ENCODE measurements at regions not wholly inside any gene's neighbourhood (a gene's known extent, or its start where the extent isn't known, plus 50 kb on each side); places are given as distances from the start of the nearest gene placed in this dataset.
"Not testable (repeated sequence)": the region's sequence is repeated elsewhere in the genome, so short reads cannot be mapped to it uniquely, and the experiment has no call there.

DNA sequence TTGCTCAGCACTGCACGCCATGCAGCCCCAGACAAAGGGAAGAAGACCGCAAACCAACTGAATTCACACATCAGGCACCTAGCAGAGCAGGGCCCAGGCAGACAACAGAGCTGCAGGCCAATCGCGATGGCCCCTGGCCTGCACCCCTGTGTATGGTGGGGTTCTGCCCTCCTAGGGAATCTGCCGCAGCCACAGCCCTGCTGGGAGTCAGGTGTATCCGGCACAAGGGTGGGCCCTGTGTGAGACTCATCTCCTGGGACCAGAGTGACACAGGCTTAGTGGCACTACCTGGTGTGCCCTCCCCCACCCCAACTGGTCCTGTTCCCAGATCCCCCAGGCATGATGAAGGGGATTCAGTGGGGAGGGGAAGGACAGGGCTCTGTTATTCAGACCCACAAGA is 122.8 kb downstream of the ATPSCKMT start:
- no peak for DNase-seq

- peak; percentile 36 for DNase-seq
Observed at GRCh38 chr5:10125116-10125515, 124.6 kb downstream of the ATPSCKMT start.

GRCh38 chr5:10124287-10124686 is 125.4 kb downstream of the ATPSCKMT start:
- peak; percentile 77 for DNase-seq

DNA sequence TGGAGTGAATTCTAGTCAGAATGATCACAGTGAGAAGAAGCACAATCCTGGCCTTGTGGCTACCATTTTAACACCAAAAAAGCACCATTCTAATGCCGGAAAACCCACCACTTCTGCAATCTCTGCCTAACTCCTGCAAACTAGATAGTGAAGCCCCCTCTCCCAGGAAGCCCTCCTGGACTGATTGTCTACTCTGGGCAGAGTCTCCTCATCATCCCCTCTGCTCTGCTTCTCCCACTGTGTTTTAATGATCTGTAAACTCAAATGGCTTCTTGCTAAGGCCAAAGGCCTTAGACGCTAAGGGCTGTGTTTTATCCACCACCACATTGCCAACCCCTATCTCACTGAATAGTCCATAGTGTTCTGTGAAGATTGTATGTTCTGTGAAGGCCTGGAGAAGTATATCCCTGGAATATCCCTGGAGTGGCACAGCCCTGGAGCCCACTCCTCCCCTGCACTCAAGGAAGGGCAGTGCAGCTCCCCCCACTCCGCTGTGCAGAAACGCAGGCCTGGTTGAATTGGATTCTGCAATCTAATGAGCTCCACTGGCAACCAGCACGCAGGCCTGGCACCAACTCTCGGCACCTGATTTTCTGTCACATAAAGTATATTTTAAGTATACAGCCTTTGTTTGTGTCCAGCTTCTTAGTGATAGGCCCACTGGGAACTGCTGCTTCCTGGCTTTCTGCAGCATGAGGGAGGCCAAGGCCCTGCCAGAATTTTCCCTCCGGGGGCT is 126.3 kb downstream of the ATPSCKMT start:
- DNase-seq: no peak

DNA sequence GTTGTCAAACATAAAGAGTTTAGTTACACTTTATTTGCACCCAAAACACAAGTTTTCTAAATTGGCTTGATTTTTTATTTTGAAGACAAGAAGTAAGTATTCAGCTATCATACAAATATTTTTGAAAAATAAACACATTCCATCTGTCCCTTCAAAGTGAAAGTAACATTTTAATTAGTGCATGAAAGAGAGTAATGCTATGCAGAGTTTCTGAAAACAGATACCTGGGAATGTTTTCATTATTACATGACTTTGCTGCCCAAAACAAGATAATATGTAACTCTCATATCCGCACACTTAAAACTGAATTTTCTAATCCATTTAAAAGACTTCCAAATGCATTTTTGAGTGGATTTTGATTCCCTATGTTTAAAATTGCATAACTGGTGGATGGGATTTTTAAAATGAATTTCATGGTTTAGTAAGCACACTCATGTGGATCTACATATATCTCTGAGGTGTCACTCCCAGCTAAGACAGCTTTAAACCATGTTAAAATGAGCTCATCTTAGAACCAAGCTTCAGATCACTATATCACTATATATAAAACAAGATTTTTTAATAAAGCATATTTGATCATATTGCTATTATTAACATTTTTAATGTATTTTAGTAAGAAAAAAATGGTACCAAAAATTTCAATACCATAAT is 127.5 kb downstream of the ATPSCKMT start:
- no peak for DNase-seq

GRCh38 chr5:10120934-10121333 is 128.8 kb downstream of the ATPSCKMT start:
- DNase-seq: no peak

DNA sequence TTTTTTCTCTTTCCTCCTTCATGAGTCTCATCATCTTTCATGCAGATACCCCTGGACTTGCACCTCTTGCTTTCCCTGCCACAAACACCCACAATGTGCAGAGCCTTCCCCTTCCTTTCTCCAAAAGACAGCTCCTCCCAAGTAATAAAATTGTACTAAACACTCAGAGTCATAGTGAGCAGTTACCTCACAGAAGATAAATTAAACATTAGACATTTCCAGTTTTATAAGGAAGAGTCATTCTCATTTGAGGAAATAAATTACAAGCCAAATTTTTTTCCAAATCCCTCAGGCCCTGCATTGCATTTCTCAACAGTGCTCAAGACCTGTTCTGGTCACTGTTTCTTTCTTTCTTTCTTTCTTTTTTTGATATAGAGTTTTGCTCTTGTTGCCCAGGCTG is 131.5 kb downstream of the ATPSCKMT start:
- no peak for DNase-seq

- DNase-seq: no peak
Observed at GRCh38 chr5:10116594-10116993, 133.1 kb downstream of the ATPSCKMT start.

GRCh38 chr5:10115669-10116068 is 134.0 kb downstream of the ATPSCKMT start:
- DNase-seq: no peak

DNA sequence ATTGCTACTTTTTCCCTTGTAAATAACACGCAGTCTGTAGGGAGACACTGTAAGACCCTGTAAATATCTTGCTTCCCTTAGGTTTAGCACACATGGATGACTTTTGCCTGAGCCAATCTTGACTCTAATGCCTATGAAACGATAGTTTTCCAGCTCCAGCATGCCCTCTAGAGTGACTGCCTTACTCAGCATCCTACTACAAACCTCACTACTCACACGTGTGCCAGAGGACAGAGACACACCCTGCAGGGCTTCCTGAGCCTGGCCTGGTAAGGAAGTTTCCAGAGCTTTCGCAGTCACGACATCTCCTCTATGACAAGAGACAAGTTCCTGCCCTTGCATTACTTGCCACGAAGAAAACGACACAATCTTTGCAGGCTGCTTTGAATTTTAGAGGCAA is 138.1 kb downstream of the ATPSCKMT start:
- DNase-seq: peak; percentile 54

- no peak for DNase-seq
Observed at GRCh38 chr5:10110228-10110627, 139.5 kb downstream of the ATPSCKMT start.

DNA sequence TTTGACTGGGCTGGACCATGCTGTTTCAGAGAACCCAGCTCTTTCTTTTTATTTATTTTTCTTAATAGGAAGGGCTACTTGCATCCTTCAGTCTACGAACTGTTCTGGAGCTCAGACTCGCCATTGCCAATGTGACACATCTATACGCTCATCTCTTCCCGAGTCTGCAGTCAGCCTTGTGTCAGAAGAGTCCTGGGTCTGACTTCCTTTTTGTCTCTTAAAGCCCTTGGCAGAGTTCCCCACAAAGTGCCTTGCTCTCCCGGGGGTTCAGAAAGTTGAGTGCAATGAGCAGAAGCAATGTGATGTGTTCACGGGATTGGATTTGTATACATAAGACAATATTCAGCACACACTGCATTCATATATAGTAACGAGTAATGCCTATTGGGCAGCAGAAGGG is 140.4 kb downstream of the ATPSCKMT start:
- no peak for DNase-seq

GRCh38 chr5:10106806-10107205 is 142.9 kb downstream of the ATPSCKMT start:
- DNase-seq: no peak

GRCh38 chr5:10106285-10106684 is 143.4 kb downstream of the ATPSCKMT start:
- no peak for DNase-seq

GRCh38 chr5:10102706-10103497 is 146.8 kb downstream of the ATPSCKMT start:
- DNase-seq: no peak

DNA sequence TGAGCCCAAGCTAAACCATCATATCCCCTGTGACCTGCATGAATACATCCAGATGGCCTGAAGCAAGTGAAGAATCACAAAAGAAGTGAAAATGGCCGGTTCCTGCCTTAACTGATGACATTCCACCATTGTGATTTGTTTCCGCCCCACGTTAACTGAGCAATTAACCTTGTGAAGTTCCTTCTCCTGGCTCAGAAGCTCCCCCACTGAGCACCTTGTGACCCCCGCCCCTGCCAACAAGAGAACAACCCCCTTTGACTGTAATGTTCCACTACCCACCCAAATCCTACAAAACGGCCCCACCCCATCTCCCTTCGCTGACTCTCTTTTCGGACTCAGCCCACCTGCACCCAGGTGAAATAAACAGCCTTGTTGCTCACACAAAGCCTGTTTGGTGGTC is 147.5 kb downstream of the ATPSCKMT start:
- not testable (repeated sequence) for DNase-seq

- no peak for DNase-seq
Observed at GRCh38 chr5:10099548-10099947, 150.1 kb downstream of the ATPSCKMT start.

GRCh38 chr5:10091701-10092100 is 158.0 kb downstream of the ATPSCKMT start:
- no peak for DNase-seq

GRCh38 chr5:10090074-10090473 is 159.6 kb downstream of the ATPSCKMT start:
- DNase-seq: no peak

GRCh38 chr5:10085185-10085584 is 164.5 kb downstream of the ATPSCKMT start:
- DNase-seq: no peak

DNA sequence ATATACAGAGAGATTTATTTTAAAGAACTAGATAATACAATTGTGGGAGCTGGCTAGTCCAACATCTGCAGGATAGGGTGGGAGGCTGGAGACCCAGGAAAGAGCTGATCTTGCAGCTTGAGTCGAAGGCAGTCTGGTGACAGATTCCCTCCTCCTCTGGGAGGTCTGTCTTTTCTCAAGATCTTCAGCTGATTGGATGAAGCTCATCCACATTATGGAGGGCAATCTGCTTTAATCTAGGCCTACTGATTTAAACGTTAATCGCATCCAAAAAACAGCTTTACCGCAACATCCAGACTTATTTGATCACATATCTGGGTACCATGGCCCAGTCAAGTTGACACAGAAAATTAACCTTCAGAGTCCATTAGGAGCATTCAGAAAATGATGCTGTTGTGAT is 168.1 kb downstream of the ATPSCKMT start:
- DNase-seq: no peak

GRCh38 chr5:10077791-10078545 is 171.7 kb downstream of the ATPSCKMT start:
- no peak for DNase-seq

Measured in femur (tissue), 1 donor.